ENCODE measurements at regions not wholly inside any gene's neighbourhood (a gene's known extent, or its start where the extent isn't known, plus 50 kb on each side); places are given as distances from the start of the nearest gene placed in this dataset.

- TF ChIP-seq CTCF (IDR thresholded peaks at IDR 0.05; ENCODE audit: low read depth, low read length) (no peak), EZH2phosphoT487 (IDR thresholded peaks at IDR 0.05; ENCODE audit: low read depth) (no peak)
Observed at GRCh38 chrX:95101851-95102390, 1427.9 kb downstream of the FAM133A start.

All from OCI-LY3 (cell line).